ENCODE measurements at regions not wholly inside any gene's neighbourhood (a gene's known extent, or its start where the extent isn't known, plus 50 kb on each side); places are given as distances from the start of the nearest gene placed in this dataset.

GRCh38 chr1:221180704-221181368 lies 301.6 kb downstream of the HLX start:
- Mint-ChIP-seq H3K4me3 (no peak overlapping the region), H3K27ac (no peak overlapping the region), H3K27me3 (ENCODE audit: insufficient read depth) (no peaks in the 10 kb centered on the region), H3K36me3 (ENCODE audit: low read depth) (no peaks in the 10 kb centered on the region), H3K9me3 (no peaks in the 10 kb centered on the region), H3K4me1 (peaks cover 4% of the 10 kb centered on the region)
- Histone ChIP-seq H3K36me3 (ENCODE audit: control insufficient read depth, insufficient read depth, low read length) (no peaks in the 10 kb centered on the region), H3K27ac (ENCODE audit: low read depth, low read length) (no peak overlapping the region), H3K9ac (ENCODE audit: extremely low read depth, low read length, poor library complexity, severe bottlenecking) (no peak overlapping the region), H3K4me3 (ENCODE audit: low read length) (no peak overlapping the region), H3K9me3 (ENCODE audit: control insufficient read depth, low read length) (peaks cover 8% of the 10 kb centered on the region), H3K27me3 (ENCODE audit: control insufficient read depth, insufficient read depth, low read length, poor library complexity, severe bottlenecking) (no peaks in the 10 kb centered on the region), H3K4me1 (ENCODE audit: control insufficient read depth, insufficient read depth, low read length) (peaks cover 3% of the 10 kb centered on the region)
- TF ChIP-seq CTCF (conservative IDR thresholded peaks at IDR 0.05): no peak
- no peak for DNase-seq
- WGBS, 2 experiments (ENCODE audit: insufficient coverage in 1 of 2, insufficient read length in 1 of 2): 96% methylated on average over 1 of the region's 1 CpG; no CpG with 5 or more reads in 1 of the 2 experiments

- WGBS, 2 experiments (ENCODE audit: insufficient coverage in 1 of 2, insufficient read length in 1 of 2): 92 to 100% methylated on average over 3 to 4 of the region's 4 CpGs
- Mint-ChIP-seq H3K4me3 (no peak overlapping the region), H3K36me3 (ENCODE audit: low read depth) (no peaks in the 10 kb centered on the region), H3K9me3 (peaks cover 6% of the 10 kb centered on the region), H3K27me3 (ENCODE audit: insufficient read depth) (no peaks in the 10 kb centered on the region), H3K4me1 (peaks cover 4% of the 10 kb centered on the region), H3K27ac (no peak overlapping the region)
- H3K27ac ChIP-seq (ENCODE audit: low read depth, low read length): no peak overlapping the region
- no peak overlapping the region for H3K4me3 ChIP-seq (ENCODE audit: low read length)
- H3K4me1 ChIP-seq (ENCODE audit: control insufficient read depth, insufficient read depth, low read length): no peaks in the 10 kb centered on the region
- no peaks in the 10 kb centered on the region for H3K36me3 ChIP-seq (ENCODE audit: control insufficient read depth, insufficient read depth, low read length)
- peaks cover 6% of the 10 kb centered on the region for H3K9me3 ChIP-seq (ENCODE audit: control insufficient read depth, low read length)
- no peak for DNase-seq
- no peak for TF ChIP-seq CTCF (conservative IDR thresholded peaks at IDR 0.05)
- H3K9ac ChIP-seq (ENCODE audit: extremely low read depth, low read length, poor library complexity, severe bottlenecking): no peak overlapping the region
- no peaks in the 10 kb centered on the region for H3K27me3 ChIP-seq (ENCODE audit: control insufficient read depth, insufficient read depth, low read length, poor library complexity, severe bottlenecking)
Measured at GRCh38 chr1:221182791-221183533, 303.7 kb downstream of the HLX start.

GRCh38 chr1:221184131-221184794 lies 305.0 kb downstream of the HLX start:
- DNase-seq: no peak
- no peaks in the 10 kb centered on the region for H3K27me3 Mint-ChIP-seq (ENCODE audit: insufficient read depth)

More at GRCh38 chr1:221184131-221184794, 305.0 kb downstream of the HLX start:
- Histone ChIP-seq H3K27me3 (ENCODE audit: control insufficient read depth, insufficient read depth, low read length, poor library complexity, severe bottlenecking) (no peaks in the 10 kb centered on the region), H3K27ac (ENCODE audit: low read depth, low read length) (no peak overlapping the region), H3K9ac (ENCODE audit: extremely low read depth, low read length, poor library complexity, severe bottlenecking) (no peak overlapping the region), H3K4me3 (ENCODE audit: low read length) (no peak overlapping the region), H3K36me3 (ENCODE audit: control insufficient read depth, insufficient read depth, low read length) (no peaks in the 10 kb centered on the region), H3K4me1 (ENCODE audit: control insufficient read depth, insufficient read depth, low read length) (no peaks in the 10 kb centered on the region), H3K9me3 (ENCODE audit: control insufficient read depth, low read length) (no peaks in the 10 kb centered on the region)
- Mint-ChIP-seq H3K4me3 (no peak overlapping the region), H3K36me3 (ENCODE audit: low read depth) (no peaks in the 10 kb centered on the region), H3K27ac (no peak overlapping the region), H3K9me3 (peaks cover 6% of the 10 kb centered on the region), H3K4me1 (peaks cover under 1% of the 10 kb centered on the region)
- TF ChIP-seq CTCF (conservative IDR thresholded peaks at IDR 0.05): no peak
- 55 to 77% methylated on average over 1 to 2 of the region's 3 CpGs for WGBS, 2 experiments (ENCODE audit: insufficient coverage in 1 of 2, insufficient read length in 1 of 2)
